ENCODE measurements at regions not wholly inside any gene's neighbourhood (a gene's known extent, or its start where the extent isn't known, plus 50 kb on each side); places are given as distances from the start of the nearest gene placed in this dataset.

DNA sequence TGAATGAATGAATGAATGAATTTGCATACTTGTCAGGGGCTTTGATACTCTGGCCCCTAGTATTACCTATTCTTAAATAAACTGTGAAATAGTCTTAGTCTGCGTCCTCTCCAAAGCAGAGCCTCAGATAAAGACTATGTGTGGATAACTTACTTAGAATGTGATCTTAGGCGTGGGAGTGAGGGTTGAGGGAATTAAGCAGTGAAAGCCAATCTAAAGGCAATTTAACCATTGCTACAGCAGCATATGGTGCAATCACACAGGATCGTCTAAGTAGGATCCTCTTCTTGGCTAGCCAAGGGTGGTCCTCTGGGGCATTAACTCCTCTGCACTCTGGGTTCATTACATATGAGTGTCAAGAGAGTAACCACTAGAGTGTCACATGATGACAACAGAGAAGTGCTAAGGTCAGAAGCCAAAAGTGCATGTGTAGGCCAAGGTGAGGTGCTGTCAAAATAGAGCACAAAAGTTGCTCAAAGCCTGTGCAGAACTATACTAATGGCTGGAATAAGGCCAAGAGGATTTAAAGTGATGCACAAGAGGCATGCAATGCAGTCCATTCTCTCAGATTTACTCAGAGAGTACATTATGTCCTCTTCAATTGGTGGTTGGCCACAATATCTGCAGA is 274.4 kb upstream of the SEMA6A start:
- FAIRE-seq (no peak), DNase-seq (ENCODE audit: extremely low spot score, insufficient read length, low read depth) (no peak)

GRCh38 chr5:116847960-116848359 is 273.3 kb upstream of the SEMA6A start:
- FAIRE-seq: no peak
- DNase-seq (ENCODE audit: extremely low spot score, insufficient read length, low read depth): no peak

- DNase-seq (ENCODE audit: extremely low spot score, insufficient read length, low read depth) (no peak), FAIRE-seq (no peak)
Observed at GRCh38 chr5:116844015-116844414, 269.4 kb upstream of the SEMA6A start.

DNA sequence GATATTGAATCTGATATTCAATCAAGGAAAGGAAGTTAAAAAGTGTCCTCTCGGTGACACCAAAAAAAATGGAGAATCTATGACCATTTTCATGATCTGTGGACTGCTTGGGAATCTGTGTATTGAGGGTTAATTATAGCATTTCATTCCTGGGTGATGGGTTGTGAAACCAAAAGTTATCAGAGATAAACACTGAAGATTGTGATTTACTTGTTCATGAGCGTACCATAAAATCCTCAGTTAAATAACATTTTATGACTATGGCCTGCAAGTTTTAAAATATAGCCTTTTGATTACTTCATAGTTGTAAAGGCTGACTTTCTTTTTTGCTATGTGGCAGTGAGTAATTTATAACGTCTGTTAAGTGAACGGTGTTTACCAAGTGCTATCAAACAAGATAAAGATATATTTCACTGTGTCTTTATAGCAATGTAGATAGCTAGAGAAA is 267.9 kb upstream of the SEMA6A start:
- no peak for DNase-seq (ENCODE audit: extremely low spot score, insufficient read length, low read depth)
- no peak for FAIRE-seq

DNA sequence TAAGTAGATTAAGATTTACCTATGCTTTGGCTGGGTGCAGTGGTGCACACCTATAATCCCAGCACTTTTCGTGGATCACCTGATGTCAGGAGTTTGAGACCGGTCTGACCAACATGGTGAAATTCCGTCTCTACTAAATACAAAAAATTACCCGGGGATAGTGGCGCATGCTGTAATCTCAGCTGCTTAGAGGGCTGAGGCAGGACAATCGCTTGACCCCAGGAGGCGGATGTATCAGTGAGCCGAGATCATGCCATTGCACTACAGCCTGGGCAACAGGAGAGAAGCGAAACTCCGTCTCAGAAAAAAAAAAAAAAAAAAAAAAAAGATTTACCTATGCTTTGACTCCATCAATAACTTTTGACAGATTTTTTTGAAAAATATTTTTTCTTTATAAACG is 267.1 kb upstream of the SEMA6A start:
- DNase-seq (ENCODE audit: extremely low spot score, insufficient read length, low read depth) (no peak), FAIRE-seq (no peak)

DNA sequence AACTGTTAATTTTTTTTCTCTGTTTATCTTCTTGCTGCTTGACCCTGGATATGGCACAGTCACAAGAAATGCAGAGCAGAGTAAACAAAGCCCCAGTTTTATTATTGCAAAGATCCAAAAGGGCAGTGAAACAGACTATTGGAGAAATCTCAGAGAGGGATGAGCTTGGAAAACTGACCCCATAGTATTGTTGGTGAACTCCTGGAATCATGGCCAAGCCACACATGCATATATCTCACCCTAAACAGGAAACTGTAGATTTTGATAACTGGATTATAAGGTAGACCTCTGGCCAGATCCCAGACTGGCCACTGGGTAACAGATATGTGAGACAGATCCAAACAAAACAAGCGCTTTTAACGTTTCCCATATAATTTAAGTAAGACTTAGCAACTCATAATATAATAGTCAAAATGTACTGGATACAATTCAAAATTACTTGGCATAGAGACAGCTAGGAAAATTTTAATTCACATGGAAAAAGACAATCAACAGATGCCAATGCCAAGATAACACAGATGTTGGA is 263.5 kb upstream of the SEMA6A start:
- no peak for FAIRE-seq

GRCh38 chr5:116834796-116835515 is 260.3 kb upstream of the SEMA6A start:
- no peak for DNase-seq (ENCODE audit: extremely low spot score, insufficient read length, low read depth)

More for the DNA sequence above, 263.5 kb upstream of the SEMA6A start:
- DNase-seq (ENCODE audit: extremely low spot score, insufficient read length, low read depth): no peak

DNA sequence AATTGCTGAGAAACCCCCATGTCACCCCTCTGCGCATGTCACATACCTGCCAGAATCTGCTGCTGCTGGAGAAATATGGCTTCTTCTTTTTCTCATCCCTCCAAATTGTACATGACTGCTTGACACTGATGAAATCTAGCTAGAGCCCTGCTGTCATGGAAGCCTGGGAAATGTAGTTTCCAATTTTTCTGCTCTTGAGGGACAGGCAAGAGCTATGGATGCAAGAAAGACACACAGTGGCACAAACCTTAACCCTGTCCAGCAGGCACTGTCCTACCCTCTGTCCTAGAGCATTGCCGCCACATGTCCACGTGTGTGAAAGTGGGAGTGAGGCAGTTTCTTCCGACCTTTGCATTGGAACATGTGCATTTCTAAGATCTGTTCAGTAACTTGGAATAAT is 255.5 kb upstream of the SEMA6A start:
- FAIRE-seq: no peak

More at GRCh38 chr5:116834796-116835515, 260.3 kb upstream of the SEMA6A start:
- FAIRE-seq: no peak

DNA sequence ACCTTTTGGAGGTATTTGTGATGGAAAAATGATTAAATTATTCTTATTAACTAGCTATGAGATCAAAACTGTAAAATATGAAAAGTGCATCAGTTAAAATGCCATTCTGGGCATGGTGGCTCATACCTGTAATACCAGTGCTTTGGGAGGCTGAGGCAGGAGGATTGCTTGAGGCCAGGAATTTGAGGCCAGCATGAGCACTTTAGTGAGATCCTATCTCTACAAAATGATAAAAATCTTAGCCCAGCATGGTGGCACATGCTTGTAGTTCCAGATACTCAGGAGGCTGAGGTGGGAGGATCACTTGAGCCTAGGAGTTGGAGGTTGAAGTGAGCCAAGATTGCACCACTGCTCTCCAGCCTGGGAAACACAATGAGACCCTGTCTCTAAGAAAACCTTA is 252.5 kb upstream of the SEMA6A start:
- DNase-seq (ENCODE audit: extremely low spot score, insufficient read length, low read depth): no peak
- FAIRE-seq: no peak

More for the DNA sequence above, 255.5 kb upstream of the SEMA6A start:
- DNase-seq (ENCODE audit: extremely low spot score, insufficient read length, low read depth): no peak

DNA sequence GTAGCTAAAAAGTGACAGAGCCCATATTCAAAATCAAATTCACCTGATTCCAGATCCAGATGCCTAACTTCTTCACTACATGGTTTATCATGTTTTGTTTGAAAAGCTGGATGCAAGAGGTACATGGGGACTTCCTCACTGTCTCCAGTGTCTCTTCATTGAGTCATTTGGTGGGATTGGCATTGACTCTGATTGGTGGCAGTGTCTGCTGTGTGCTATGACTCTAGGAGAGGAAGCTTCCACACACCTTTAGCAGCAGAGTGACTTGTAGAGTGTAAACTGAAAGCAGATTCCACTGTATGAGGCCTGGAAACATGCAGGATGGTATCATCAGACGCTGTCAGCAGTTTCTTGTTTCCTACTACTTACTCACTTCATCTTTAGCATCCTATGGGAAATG is 250.9 kb upstream of the SEMA6A start:
- DNase-seq (ENCODE audit: extremely low spot score, insufficient read length, low read depth): no peak
- FAIRE-seq: no peak

- no peak for FAIRE-seq
Observed at GRCh38 chr5:116824751-116825438, 250.3 kb upstream of the SEMA6A start.

GRCh38 chr5:116814626-116815385 is 240.2 kb upstream of the SEMA6A start:
- FAIRE-seq (no peak), DNase-seq (ENCODE audit: extremely low spot score, insufficient read length, low read depth) (no peak)

More at GRCh38 chr5:116824751-116825438, 250.3 kb upstream of the SEMA6A start:
- no peak for DNase-seq (ENCODE audit: extremely low spot score, insufficient read length, low read depth)

DNA sequence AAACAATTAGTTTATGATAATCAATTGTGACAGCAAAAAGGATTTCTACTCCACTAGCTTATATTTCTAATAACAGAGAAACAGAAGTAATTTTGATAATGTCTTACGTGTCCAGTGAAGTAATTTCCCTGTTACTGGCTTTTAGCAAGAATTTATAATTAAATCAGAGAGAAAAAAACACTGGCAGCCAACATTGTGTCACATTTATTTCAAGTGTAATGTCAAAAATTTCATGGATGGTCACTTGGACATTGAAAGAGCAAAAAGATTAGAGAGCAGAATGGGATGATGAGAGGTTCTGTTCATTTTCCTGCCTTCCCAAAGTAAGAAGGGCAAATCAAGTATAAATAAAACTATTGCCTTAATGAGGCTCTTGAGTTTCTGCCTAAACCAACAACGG is 239.3 kb upstream of the SEMA6A start:
- no peak for DNase-seq (ENCODE audit: extremely low spot score, insufficient read length, low read depth)
- no peak for FAIRE-seq

DNA sequence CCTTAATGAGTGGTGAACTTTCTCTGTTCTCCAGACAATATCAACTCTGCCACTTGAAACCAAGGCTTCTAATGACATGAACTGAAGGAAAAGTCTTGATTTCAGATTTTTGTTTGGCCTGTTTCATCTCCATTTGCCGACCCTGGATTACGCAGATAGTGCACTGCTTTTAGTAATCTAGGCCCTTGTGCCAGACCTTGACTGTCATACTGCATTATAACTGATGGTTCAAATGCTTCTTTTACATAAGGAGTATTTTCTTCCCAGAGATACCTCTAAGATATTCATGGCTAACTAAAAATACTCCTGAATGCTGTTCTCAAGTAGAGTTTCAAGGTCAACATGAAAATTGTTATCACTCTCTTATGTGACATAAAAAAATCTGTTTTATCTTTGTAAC is 238.7 kb upstream of the SEMA6A start:
- DNase-seq (ENCODE audit: extremely low spot score, insufficient read length, low read depth) (no peak), FAIRE-seq (no peak)

DNA sequence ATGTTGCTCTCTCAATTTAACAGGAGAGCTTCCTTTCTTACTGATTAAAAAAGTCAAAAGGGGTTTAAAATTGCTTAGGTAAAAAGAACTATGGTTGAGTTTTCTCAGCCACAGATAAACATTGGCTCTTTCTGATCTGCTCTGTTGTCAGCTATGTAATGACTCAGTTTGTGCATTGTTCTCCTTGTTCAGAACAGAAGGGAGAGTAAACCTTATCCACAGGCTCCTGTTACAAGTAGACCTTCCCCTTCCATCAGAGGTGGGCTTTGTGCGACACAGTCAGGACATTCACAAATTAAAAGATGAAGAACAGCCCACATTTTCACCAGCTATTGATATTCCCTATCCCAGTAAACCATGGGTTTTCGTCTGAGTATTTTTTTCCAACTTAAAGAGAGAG is 236.3 kb upstream of the SEMA6A start:
- FAIRE-seq: no peak
- DNase-seq (ENCODE audit: extremely low spot score, insufficient read length, low read depth): no peak

GRCh38 chr5:116806836-116807235 is 232.2 kb upstream of the SEMA6A start:
- no peak for FAIRE-seq

DNA sequence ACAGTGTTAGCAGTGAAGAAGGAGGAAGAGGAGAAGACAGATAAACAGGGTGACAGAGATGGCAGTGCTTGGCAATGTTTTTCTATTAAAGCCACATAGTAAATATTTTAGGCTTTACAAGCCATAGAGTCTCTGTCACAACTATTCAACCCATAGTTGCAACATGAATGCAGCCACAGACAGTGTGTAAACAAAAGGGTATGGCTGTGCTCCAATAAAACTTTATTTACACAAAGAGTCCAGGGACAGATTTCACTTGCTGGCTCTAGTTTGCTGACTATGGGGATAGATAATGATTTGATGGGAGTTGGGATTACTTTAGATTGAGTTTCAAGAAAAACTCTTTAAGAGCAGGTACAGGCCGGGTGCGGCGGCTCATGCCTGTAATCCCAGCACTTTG is 224.8 kb upstream of the SEMA6A start:
- DNase-seq (ENCODE audit: extremely low spot score, insufficient read length, low read depth): no peak
- no peak for FAIRE-seq

More at GRCh38 chr5:116806836-116807235, 232.2 kb upstream of the SEMA6A start:
- DNase-seq (ENCODE audit: extremely low spot score, insufficient read length, low read depth): no peak

DNA sequence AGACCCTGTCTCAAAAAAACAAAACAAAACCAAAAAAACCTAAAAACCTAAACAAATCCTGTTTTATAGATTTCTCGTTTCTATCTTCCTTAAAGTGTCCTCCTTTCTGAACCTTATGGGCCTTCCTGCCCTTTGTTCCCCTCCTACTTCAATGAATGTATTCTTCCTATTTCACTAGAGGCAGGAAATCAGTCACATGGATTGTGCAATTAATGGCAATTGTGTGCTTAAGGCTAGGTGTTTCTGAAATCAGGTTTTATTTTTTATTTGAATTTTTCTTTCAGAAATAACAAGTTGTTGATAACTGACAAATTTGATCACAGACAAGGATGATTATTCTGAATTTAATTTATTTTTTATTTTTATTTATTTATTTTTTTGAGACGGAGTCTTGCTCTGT is 220.6 kb upstream of the SEMA6A start:
- no peak for DNase-seq (ENCODE audit: extremely low spot score, insufficient read length, low read depth)
- FAIRE-seq: no peak

DNA sequence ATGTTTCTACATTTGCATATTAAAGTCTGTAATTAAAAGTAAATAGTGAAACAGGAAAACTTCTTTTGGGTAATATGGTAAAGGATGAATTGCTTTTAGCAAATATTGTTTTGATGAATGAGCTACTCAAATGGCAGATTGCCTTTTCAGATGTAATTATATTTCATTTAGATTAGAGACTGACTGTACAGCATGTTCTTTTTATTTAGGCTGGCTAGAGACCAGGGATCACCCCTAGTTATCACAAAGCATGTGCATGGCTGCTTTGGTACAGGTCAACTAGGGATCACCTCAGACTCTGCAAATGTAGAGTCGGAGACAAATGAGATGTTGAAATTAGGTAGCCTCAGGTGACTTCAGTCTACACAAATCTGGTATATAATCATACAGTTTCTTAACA is 214.9 kb upstream of the SEMA6A start:
- FAIRE-seq (no peak), DNase-seq (ENCODE audit: extremely low spot score, insufficient read length, low read depth) (no peak)

DNA sequence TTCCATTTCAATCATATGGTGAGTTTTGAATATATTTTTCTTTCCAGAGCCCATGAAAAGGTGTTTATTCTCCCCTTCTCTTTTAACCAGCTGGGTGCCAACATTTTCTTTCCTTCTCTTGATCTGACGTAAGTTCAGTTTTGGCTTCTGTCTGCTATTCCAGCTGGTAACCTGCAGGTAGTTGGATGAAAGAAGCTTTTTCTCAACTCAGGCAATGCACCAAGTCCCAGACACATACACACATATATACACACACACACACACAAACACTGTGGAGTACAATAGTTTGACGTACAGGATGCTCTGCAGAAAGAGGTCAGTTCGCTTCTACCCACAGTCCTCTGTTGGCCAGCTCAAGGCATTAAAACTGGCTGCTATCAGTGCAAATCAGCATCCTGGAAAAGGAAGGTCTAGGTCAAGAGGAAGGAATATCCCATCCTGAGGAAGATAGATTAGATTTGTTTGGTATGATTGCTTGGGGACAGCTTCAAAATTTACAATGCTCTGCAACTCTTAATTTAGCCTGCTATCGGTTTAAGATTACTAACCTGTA is 214.3 kb upstream of the SEMA6A start:
- no peak for FAIRE-seq
- DNase-seq (ENCODE audit: extremely low spot score, insufficient read length, low read depth): no peak

All from GM18507 (cell line).